ENCODE measurements at regions not wholly inside any gene's neighbourhood (a gene's known extent, or its start where the extent isn't known, plus 50 kb on each side); places are given as distances from the start of the nearest gene placed in this dataset.

GRCh38 chr2:212695426-212695825, 156.8 kb upstream of the ERBB4 start:
- H3K79me2 ChIP-seq (ENCODE audit: control insufficient read depth, insufficient read depth, low read length): no peaks in the 10 kb centered on the region
- H3K27ac ChIP-seq (ENCODE audit: extremely low read depth, low read depth, low read length): no peak overlapping the region
- ATAC-seq (no peak), FAIRE-seq (no peak), DNase-seq (ENCODE audit: extremely low read depth in 1 of 4, low spot score in 3 of 4) (no peak)
- H4K20me1 ChIP-seq (replicated peaks; ENCODE audit: control insufficient read depth, insufficient read depth, low read length): no peaks in the 10 kb centered on the region
- no peaks in the 10 kb centered on the region for H3K27me3 ChIP-seq (ENCODE audit: control insufficient read depth in 2 of 2, insufficient read depth in 2 of 2, low read length in 2 of 2)
- no peak overlapping the region for H3K9ac ChIP-seq (ENCODE audit: insufficient read depth in 1 of 2, low read depth in 2 of 2, low read length in 2 of 2)
- H3K36me3 ChIP-seq (ENCODE audit: control insufficient read depth, insufficient read depth, low read length): no peaks in the 10 kb centered on the region
- intact Hi-C loops (cut with micrococcal nuclease) (no loop called here), in situ Hi-C loops (cut with MboI) (no loop called here)
- WGBS (ENCODE audit: insufficient coverage, low coverage, missing lambda C conversion rate): 6% methylated on average over 1 of the region's 1 CpG
- H3K4me3 ChIP-seq: no peak overlapping the region
- no peak overlapping the region for H2AFZ ChIP-seq (ENCODE audit: low read depth, low read length)
- ChIA-PET POLR2A (no interaction called here), CTCF (ENCODE audit: low intra/inter-chr PET ratio) (no interaction called here)
- BruUV-seq (replicated peaks): no TSS peak
- no peak for TF ChIP-seq E2F3 (CRISPR knock-in tag; IDR thresholded peaks at IDR 0.05)
- TF ChIP-seq EGR1 (conservative IDR thresholded peaks at IDR 0.05): no peak
- no peak for TF ChIP-seq PBX2 (CRISPR knock-in tag; IDR thresholded peaks at IDR 0.05; ENCODE audit: low read depth)
- TF ChIP-seq PBX2 (tag; conservative IDR thresholded peaks at IDR 0.05; ENCODE audit: low read depth): no peak
- TF ChIP-seq SMARCB1 (IDR thresholded peaks at IDR 0.05; ENCODE audit: insufficient read length, low read depth): no peak
- TF ChIP-seq CAMTA2 (CRISPR knock-in tag; conservative IDR thresholded peaks at IDR 0.05): no peak
- TF ChIP-seq DLX4 (CRISPR knock-in tag; IDR thresholded peaks at IDR 0.05): no peak
- no peak for TF ChIP-seq ZC3H4 (CRISPR knock-in tag; IDR thresholded peaks at IDR 0.05; ENCODE audit: borderline replicate concordance)
- TF ChIP-seq ILF3 (IDR thresholded peaks at IDR 0.05; ENCODE audit: borderline replicate concordance): no peak
- TF ChIP-seq PHB2 (IDR thresholded peaks at IDR 0.05; ENCODE audit: low read depth): no peak
- TF ChIP-seq ELK1 (CRISPR knock-in tag; IDR thresholded peaks at IDR 0.05): no peak
- no peaks in the 10 kb centered on the region for H3K4me1 ChIP-seq (replicated peaks in 1 of 2; ENCODE audit: control insufficient read depth in 2 of 2, insufficient read depth in 2 of 2, low read length in 2 of 2)
- H3K9me3 ChIP-seq (replicated peaks; ENCODE audit: control insufficient read depth, insufficient read depth, low read depth, low read length): no peaks in the 10 kb centered on the region
- no peak overlapping the region for H3K4me2 ChIP-seq (ENCODE audit: insufficient read depth, low read length)
- H3K9me1 ChIP-seq (ENCODE audit: control insufficient read depth, insufficient read depth, low read length): no peaks in the 10 kb centered on the region

Data from K562 (cell line).